Skeletal muscle satellite cell (primary cell): ENCODE measurements at regions not wholly inside any gene's neighbourhood (a gene's known extent, or its start where the extent isn't known, plus 50 kb on each side); places are given as distances from the start of the nearest gene placed in this dataset.

Experiments
- H3K27me3 ChIP-seq: 2 replicates; pipeline ENCODE4 v1.7.0; 2013; ENCODE audit warnings: low read length; ENCODE audit not compliant: control insufficient read depth, insufficient read depth
- H3K36me3 ChIP-seq: 2 replicates; pipeline ENCODE4 v1.7.0; 2013; ENCODE audit warnings: mild to moderate bottlenecking, control low read depth, low read length; ENCODE audit not compliant: insufficient read depth
- H3K4me1 ChIP-seq: 2 replicates; pipeline ENCODE4 v1.7.0; 2013; ENCODE audit warnings: low read length; ENCODE audit not compliant: control insufficient read depth, insufficient read depth
- H3K4me2 ChIP-seq: 2 replicates; pipeline ENCODE4 v1.7.0; 2013; ENCODE audit warnings: mild to moderate bottlenecking, low read length
- H3K4me3 ChIP-seq: 2 replicates; pipeline ENCODE4 v1.7.0; 2013; ENCODE audit warnings: low read length
- H3K9ac ChIP-seq: 2 replicates; pipeline ENCODE4 v1.7.0; 2013; ENCODE audit warnings: mild to moderate bottlenecking, low read depth, low read length, moderate library complexity
- H3K9me3 ChIP-seq: replicated peaks from 2 replicates; pipeline ENCODE4 v1.7.0; 2013; ENCODE audit warnings: mild to moderate bottlenecking, control low read depth, low read length

DNA sequence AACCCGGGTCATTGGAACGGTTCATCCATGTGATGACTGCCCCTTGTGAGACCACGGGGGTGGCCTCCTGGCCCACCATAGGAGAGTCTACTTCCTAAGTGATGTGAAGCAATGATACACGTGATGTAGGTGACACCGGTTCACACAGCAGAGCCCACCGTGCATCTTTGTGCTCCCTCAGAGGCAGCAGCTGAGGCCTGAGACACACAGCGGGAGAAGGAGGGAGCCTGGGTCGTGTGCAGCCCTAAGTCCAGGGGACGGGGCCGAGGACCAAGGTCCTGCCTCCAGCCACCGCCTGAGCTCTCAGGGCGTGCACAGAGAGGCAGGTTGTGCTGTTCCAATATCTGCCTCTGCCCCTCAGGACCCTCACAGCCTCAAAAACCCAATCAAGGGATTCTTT lies 377.2 kb upstream of the SALL3 start:
- H3K9me3 ChIP-seq = peaks cover 23% of the 10 kb centered on the region
- H3K36me3 ChIP-seq = no peaks in the 10 kb centered on the region

DNA sequence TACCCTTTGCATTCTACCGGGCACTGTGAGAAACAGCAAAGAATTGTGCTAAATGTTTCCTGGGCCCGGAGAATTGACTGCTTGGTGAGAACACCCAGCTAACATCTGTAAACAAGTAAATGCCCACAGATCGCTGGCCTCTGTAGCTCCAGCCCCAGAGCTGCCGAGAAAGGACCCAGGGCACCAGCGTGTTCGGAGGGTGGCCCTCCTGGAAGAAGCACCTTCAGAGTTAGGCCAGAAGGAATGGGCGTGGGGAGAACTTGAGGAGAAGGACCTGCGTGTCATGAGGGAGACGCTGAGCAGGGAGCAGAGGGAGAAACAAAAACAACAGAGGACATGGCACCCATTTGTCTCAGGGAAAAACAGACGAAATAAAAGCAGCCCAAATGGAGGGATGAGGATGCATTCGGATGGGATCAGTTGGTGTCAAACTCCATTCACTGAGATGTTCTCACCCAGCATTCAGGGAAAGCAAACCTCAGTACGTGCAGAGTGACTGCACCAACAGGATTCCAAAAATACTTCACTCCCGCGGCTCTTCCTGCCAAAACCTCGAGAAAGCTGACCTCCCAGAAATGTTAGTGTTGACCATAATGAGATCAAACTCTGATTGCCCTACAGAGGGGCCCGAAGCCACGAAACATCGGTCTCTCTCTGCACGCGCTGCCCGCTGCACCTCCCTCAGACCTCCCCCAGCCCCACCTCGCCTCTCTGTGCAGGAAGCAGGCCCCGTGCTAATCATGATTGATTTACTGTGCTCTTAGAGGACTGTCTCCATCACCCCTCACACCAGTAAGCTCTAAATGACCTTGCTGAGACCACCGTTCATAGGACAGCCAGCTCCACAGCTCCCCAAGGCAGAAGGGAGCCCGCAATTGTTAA lies 376.3 kb upstream of the SALL3 start:
- H3K4me1 ChIP-seq = no peaks in the 10 kb centered on the region
- H3K36me3 ChIP-seq = no peaks in the 10 kb centered on the region
- no peak overlapping the region for H3K9ac ChIP-seq
- H3K4me2 ChIP-seq = no peak overlapping the region
- peaks cover 28% of the 10 kb centered on the region for H3K9me3 ChIP-seq
- no peaks in the 10 kb centered on the region for H3K27me3 ChIP-seq
- H3K4me3 ChIP-seq = no peak overlapping the region

More for the DNA sequence above, 377.2 kb upstream of the SALL3 start:
- Histone ChIP-seq H3K4me3 (no peak overlapping the region), H3K4me1 (no peaks in the 10 kb centered on the region), H3K9ac (no peak overlapping the region), H3K4me2 (no peak overlapping the region), H3K27me3 (no peaks in the 10 kb centered on the region)

DNA sequence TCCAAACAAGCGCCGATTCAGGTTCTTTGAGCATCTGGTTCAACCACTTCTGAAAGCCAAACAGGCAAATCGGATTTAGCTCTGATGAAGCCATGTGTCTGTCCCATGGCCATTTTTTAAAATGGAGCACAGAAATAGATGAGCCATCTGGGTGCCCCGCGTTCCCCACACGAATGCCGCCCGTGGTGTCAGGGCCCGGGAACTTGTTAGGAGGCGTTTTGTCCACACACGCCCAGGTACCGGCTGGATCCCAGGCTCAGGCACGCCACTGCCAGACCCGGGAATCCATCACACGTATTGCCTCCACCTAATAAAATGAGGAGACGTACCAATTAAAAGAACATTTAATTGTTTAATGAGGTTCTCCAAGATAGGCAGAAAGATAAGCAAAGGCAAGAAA lies 374.4 kb upstream of the SALL3 start:
- no peak overlapping the region for H3K4me2 ChIP-seq
- H3K4me3 ChIP-seq = no peak overlapping the region
- no peaks in the 10 kb centered on the region for H3K4me1 ChIP-seq
- peaks cover 28% of the 10 kb centered on the region for H3K9me3 ChIP-seq
- no peak overlapping the region for H3K9ac ChIP-seq
- no peaks in the 10 kb centered on the region for H3K27me3 ChIP-seq
- H3K36me3 ChIP-seq = no peaks in the 10 kb centered on the region

DNA sequence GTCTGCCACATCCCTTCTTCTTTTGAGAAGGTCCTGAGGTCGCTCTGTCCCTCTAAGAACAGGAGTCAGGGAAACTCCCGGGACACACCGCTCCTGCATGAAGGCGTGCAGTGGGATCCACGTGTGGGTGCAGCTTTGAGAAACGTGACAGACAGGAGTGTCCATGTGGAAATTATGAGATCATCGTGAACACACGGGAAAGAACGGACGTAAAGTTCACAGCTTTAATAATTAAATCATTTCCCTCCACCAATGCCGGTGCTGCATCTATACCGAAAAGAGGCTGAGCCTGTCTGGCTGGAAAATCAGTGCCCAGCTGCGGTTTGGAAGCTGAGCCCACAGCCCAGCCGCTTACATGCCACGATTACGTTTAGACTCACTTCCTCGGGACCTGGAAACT lies 372.4 kb upstream of the SALL3 start:
- Histone ChIP-seq H3K4me3 (no peak overlapping the region), H3K4me2 (no peak overlapping the region), H3K36me3 (no peaks in the 10 kb centered on the region), H3K4me1 (no peaks in the 10 kb centered on the region), H3K27me3 (no peaks in the 10 kb centered on the region), H3K9me3 (peaks cover 14% of the 10 kb centered on the region), H3K9ac (no peak overlapping the region)

DNA sequence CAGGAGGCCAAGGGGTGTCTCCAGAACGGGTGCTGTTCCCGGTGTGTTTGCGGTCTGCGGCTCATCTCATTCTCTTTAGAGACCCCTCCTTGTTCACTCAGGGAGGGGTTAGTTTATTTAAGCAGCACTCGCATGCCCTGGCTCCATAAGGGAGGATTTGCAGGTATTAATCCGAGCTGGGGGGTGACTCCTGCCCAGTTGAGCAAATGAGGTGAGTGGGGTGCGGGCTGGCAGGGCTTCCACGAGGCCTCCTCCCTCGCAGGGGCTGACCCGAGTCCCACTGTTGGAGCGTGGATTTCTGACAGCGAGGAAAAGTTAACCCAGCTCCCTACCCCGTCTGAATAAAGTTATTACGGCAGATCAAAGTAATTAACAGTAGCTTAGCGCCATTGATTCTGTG lies 371.8 kb upstream of the SALL3 start:
- Histone ChIP-seq H3K4me2 (no peak overlapping the region), H3K9ac (no peak overlapping the region), H3K9me3 (peaks cover 14% of the 10 kb centered on the region), H3K36me3 (no peaks in the 10 kb centered on the region), H3K4me1 (no peaks in the 10 kb centered on the region), H3K27me3 (no peaks in the 10 kb centered on the region), H3K4me3 (no peak overlapping the region)

DNA sequence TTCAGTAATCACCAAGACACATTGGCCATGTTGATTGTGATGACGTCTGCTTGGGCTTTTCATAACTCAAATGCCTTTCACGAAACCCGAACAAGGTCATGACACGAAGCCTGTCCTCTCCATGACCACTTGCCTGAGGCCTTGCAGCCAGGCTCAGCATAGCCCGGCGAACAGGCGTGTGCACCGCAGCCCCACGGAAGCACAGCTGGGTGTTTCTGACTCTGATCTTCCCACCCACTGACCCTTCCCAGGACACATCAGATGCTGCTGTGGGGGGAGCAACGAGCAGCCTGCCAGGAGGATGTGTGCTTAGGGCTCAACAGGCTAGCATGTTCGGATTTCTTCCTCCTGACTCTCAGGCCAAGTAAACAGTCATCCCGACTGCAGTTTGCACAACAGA lies 369.4 kb upstream of the SALL3 start:
- peaks cover 11% of the 10 kb centered on the region for H3K9me3 ChIP-seq
- H3K4me1 ChIP-seq = no peaks in the 10 kb centered on the region
- H3K9ac ChIP-seq = no peak overlapping the region
- H3K36me3 ChIP-seq = no peaks in the 10 kb centered on the region
- H3K27me3 ChIP-seq = no peaks in the 10 kb centered on the region
- no peak overlapping the region for H3K4me2 ChIP-seq
- no peak overlapping the region for H3K4me3 ChIP-seq

DNA sequence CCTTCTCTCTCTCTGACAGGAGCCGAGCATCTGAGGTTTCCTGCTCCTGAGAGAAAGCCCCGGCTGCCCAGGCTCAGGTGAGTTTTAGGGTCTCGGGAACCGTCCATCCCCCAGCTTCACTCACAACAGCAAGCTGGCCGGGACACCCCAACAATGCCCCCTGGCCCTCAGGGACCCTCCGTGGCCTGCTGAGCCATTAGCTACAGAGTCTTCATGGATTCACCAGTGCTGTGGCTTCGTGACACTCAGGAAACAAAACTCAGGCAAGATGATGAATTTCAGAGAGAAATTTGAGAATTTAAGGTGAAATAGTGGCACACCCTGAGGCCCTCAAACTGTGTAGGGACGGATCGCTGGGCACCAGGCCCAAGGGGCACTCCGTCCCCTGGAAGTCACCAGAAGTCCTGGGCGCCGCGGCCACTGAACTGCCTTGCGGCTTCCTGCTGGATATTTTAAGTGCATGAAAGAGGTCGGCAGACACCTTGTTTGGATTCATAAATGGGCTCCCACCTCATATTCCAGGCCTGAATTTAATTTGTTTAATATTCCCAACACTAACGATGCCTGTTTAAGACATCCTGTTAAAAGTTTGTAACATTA lies 368.3 kb upstream of the SALL3 start:
- no peak overlapping the region for H3K4me3 ChIP-seq
- H3K9me3 ChIP-seq = peaks cover 5% of the 10 kb centered on the region
- no peaks in the 10 kb centered on the region for H3K27me3 ChIP-seq
- no peaks in the 10 kb centered on the region for H3K4me1 ChIP-seq
- H3K36me3 ChIP-seq = no peaks in the 10 kb centered on the region
- no peak overlapping the region for H3K4me2 ChIP-seq
- no peak overlapping the region for H3K9ac ChIP-seq

DNA sequence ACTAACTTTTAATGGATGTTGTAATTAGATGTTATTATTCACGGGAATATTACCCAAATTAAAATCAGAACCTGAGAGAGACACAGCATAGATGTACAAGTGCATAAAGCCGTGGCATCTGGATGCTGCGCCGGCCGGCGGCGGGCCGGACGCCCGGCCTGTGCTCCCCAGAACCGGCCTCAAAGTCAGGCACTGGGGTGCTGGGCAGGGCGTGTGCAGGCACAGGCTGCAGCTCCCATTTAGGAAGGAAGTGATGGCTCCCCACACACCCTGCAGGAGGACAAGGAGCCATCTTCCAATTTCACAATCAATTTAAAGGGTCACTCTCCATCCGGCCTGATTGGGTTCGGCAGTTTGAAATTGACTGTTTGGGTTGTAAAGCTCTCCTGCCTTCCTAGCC lies 367.7 kb upstream of the SALL3 start:
- no peaks in the 10 kb centered on the region for H3K4me1 ChIP-seq
- H3K4me2 ChIP-seq = no peak overlapping the region
- no peaks in the 10 kb centered on the region for H3K36me3 ChIP-seq
- no peaks in the 10 kb centered on the region for H3K27me3 ChIP-seq
- H3K9ac ChIP-seq = no peak overlapping the region
- peaks cover 5% of the 10 kb centered on the region for H3K9me3 ChIP-seq
- H3K4me3 ChIP-seq = no peak overlapping the region

DNA sequence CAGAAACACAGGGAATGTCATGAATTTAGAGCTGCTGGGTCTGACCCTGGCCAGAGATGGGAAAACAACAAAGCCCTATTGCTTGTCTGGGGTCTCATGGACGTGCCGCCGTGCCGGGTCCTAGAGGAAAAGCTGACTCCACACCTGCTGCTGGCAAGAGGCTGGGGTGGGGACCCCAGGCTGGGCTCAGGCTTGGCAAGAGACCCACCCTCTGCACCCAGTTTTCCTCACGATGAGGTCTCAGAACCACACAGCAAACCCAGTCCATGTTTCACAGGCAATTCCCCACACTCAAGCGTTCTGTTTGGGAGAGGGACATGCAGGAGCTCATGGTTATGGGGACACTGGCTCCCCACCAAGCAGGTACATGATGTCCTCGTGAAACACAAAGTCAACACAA lies 367.3 kb upstream of the SALL3 start:
- H3K4me2 ChIP-seq = no peak overlapping the region
- H3K4me1 ChIP-seq = no peaks in the 10 kb centered on the region
- no peaks in the 10 kb centered on the region for H3K36me3 ChIP-seq
- H3K27me3 ChIP-seq = no peaks in the 10 kb centered on the region
- H3K4me3 ChIP-seq = no peak overlapping the region
- H3K9me3 ChIP-seq = peaks cover 5% of the 10 kb centered on the region
- no peak overlapping the region for H3K9ac ChIP-seq

DNA sequence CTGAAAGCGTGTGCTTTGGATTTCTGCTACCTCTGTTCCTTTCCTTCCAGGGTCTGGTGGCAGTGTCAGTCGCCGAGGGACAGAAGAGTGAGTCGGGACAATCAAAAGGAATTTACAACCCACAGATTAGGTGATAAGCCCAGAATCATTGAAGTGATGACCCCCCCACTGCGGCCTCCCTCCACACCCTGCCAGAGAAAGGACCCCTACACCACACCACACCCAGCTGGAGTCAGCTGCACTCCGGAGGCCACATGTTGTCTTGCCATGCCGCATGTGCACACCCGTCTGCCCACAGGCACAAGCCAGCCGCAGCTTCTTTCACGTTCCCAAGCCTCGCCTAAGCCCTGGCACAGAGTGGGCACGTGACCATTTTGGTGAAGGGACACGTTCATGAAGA lies 366.8 kb upstream of the SALL3 start:
- Histone ChIP-seq H3K4me1 (no peaks in the 10 kb centered on the region), H3K36me3 (no peaks in the 10 kb centered on the region), H3K4me3 (no peak overlapping the region), H3K27me3 (no peaks in the 10 kb centered on the region), H3K4me2 (no peak overlapping the region), H3K9ac (no peak overlapping the region), H3K9me3 (peaks cover 5% of the 10 kb centered on the region)

DNA sequence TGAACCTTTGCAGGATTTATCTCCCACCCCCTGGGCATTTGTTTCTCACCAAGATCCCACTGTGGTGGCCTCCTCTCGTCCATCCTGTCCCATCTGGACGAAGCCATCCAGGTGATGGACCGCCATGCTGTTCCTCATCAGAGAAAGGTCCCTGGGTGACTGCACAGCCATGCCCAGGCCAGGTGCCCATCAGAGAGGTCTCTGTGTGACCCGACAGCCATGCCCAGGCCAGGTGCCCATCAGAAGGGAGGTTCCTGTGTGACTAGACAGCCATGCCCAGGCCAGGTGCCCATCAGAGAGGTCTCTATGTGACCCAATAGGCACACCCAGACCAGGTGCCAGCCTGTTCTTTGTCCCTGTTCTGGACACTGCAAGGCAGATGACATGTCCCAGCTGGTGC lies 360.9 kb upstream of the SALL3 start:
- Histone ChIP-seq H3K36me3 (no peaks in the 10 kb centered on the region), H3K27me3 (no peaks in the 10 kb centered on the region), H3K9me3 (peaks cover 26% of the 10 kb centered on the region), H3K4me2 (no peak overlapping the region), H3K9ac (no peak overlapping the region), H3K4me3 (no peak overlapping the region), H3K4me1 (no peaks in the 10 kb centered on the region)

DNA sequence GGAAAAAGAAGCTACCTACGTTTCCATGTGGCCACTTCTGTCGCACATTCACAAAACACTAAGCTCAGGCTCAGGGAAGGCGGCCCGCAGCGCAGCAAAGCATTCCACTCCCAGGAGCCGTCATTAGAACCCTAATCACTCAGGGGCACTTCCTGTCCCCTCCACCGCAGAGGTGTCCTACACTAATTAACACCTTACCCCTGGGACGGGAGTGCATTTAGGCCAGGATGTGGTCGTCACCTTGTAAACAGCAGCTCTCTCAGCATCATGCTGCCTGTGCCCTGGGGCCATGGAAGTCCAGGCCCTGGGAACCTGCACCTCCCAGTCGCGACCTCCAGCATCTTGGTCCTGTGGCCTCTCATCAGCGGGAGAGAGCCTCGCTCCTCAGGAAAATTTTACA lies 359.8 kb upstream of the SALL3 start:
- Histone ChIP-seq H3K9me3 (peaks cover 27% of the 10 kb centered on the region), H3K27me3 (no peaks in the 10 kb centered on the region), H3K36me3 (no peaks in the 10 kb centered on the region), H3K4me2 (no peak overlapping the region), H3K4me1 (no peaks in the 10 kb centered on the region), H3K9ac (no peak overlapping the region), H3K4me3 (no peak overlapping the region)
